ENCODE measurements at regions not wholly inside any gene's neighbourhood (a gene's known extent, or its start where the extent isn't known, plus 50 kb on each side); places are given as distances from the start of the nearest gene placed in this dataset.

DNA sequence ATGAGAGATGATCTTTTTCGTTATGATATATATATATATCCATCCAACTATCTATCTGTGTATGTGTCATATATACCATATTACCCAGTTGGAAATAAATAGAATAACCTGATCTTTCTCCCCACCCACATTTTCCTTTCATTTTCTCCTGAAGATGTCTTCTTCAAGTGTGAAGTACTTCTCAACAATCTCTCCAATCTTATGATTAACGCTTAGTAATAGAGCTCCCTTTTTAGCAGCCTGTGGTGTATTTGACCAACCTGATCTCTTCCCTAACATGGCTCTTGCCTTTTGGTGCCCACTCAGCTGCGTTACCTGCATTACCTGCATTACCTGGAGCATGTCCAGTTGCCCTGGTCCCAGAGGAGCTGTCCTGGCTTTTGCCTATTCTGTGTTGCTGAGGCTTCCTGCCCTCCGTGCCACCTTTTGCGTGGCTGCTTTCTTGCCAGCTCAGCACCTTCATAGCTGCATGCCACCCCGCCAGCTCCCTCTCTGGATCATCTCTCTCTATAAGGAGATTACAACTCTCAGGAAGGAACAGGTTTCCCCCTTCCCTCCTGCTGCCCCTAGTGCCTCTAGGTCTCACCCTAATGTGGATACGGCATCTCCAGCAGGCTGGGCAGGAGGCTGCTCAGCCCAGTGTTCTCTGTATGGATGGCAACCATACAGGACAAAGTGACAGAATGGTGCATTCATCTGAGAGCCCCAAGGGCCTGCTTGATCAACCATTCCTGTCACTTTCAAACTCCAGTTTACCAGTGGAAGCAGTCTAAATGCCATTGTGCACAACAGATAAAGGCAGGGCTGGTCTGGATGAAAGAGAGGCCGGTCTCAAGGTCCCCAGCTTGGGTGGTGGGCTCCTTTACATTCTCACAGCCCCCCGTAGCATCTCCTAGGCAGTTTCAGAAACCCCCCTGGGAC, 126.7 kb downstream of the GADD45G start:
- POLR2A ChIA-PET: interaction anchor here (1.2 kb wide), 1 partner anchor 125 kb away, joined by 3 read pairs; no protein-coding TSS in a partner anchor
- no peak overlapping the region for H3K27ac ChIP-seq (ENCODE audit: low read depth in 2 of 2, low read length in 1 of 2)
- H3K9ac ChIP-seq: no peak overlapping the region
- no peaks in the 10 kb centered on the region for H3F3A ChIP-seq (replicated peaks; ENCODE audit: insufficient read depth)
- no peak overlapping the region for H2AFZ ChIP-seq (ENCODE audit: low read depth)
- CTCF ChIA-PET: interaction anchor here (1.0 kb wide), 1 partner anchor 127 kb away, joined by 3 read pairs; the partner anchor contains the start of gene GADD45G
- DNase-seq: no peak
- no peak for TF ChIP-seq USF2 (IDR thresholded peaks at IDR 0.05; ENCODE audit: borderline replicate concordance, low read depth, low read length)
- no peak for TF ChIP-seq TAF1 (IDR thresholded peaks at IDR 0.05; ENCODE audit: borderline replicate concordance, low read depth, low read length)
- no peak for TF ChIP-seq EZH2phosphoT487 (IDR thresholded peaks at IDR 0.05; ENCODE audit: borderline replicate concordance, low read depth)
- TF ChIP-seq IRF3 (IDR thresholded peaks at IDR 0.05; ENCODE audit: low read depth, low read length): no peak
- no peak for TF ChIP-seq GABPA (IDR thresholded peaks at IDR 0.05; ENCODE audit: low read depth)
- H3K79me2 ChIP-seq (ENCODE audit: insufficient read depth): no peaks in the 10 kb centered on the region
- WGBS (ENCODE audit: low lambda C conversion rate): 42% methylated on average over 9 of the region's 9 CpGs
- no peaks in the 10 kb centered on the region for H3K27me3 ChIP-seq (ENCODE audit: insufficient read depth)
- no peaks in the 10 kb centered on the region for H3K9me3 ChIP-seq
- H3K9me2 ChIP-seq: no peaks in the 10 kb centered on the region
- no peak overlapping the region for H3K4me3 ChIP-seq (ENCODE audit: low read depth in 2 of 2, low read length in 1 of 2)
- H3K4me2 ChIP-seq: no peak overlapping the region
- no peaks in the 10 kb centered on the region; a peak in 1 of 4 replicates for H3K4me1 ChIP-seq (ENCODE audit: control insufficient read depth in 1 of 2, insufficient read depth in 2 of 2, low read depth in 1 of 2, low read length in 1 of 2)
- no peaks in the 10 kb centered on the region for H4K20me1 ChIP-seq (ENCODE audit: insufficient read depth)
- no peaks in the 10 kb centered on the region for H3K36me3 ChIP-seq (replicated peaks in 1 of 2; ENCODE audit: control insufficient read depth in 1 of 2, insufficient read depth in 2 of 2, low read length in 1 of 2)

- H3F3A ChIP-seq (replicated peaks; ENCODE audit: insufficient read depth): no peaks in the 10 kb centered on the region
- H3K36me3 ChIP-seq (replicated peaks in 1 of 2; ENCODE audit: control insufficient read depth in 1 of 2, insufficient read depth in 2 of 2, low read length in 1 of 2): no peaks in the 10 kb centered on the region
- no peak overlapping the region for H3K27ac ChIP-seq (ENCODE audit: low read depth in 2 of 2, low read length in 1 of 2)
- H3K9me3 ChIP-seq: no peaks in the 10 kb centered on the region
- no peaks in the 10 kb centered on the region; a peak in 1 of 4 replicates for H3K4me1 ChIP-seq (ENCODE audit: control insufficient read depth in 1 of 2, insufficient read depth in 2 of 2, low read depth in 1 of 2, low read length in 1 of 2)
- H3K27me3 ChIP-seq (ENCODE audit: insufficient read depth): no peaks in the 10 kb centered on the region
- H4K20me1 ChIP-seq (ENCODE audit: insufficient read depth): no peaks in the 10 kb centered on the region
- ChIA-PET POLR2A (no interaction called here), CTCF (interaction anchor here (1.5 kb wide), 1 partner anchor 129 kb away, joined by 6 read pairs; no protein-coding TSS in a partner anchor)
- DNase-seq: no peak
- 25% methylated on average over 5 of the region's 5 CpGs for WGBS (ENCODE audit: low lambda C conversion rate)
- H3K4me2 ChIP-seq: no peak overlapping the region
- H3K9me2 ChIP-seq: no peaks in the 10 kb centered on the region
- H3K4me3 ChIP-seq (ENCODE audit: low read depth in 2 of 2, low read length in 1 of 2): no peak overlapping the region
- H3K9ac ChIP-seq: no peak overlapping the region
- H2AFZ ChIP-seq (ENCODE audit: low read depth): no peak overlapping the region
- H3K79me2 ChIP-seq (ENCODE audit: insufficient read depth): no peaks in the 10 kb centered on the region
- TF ChIP-seq JUND (IDR thresholded peaks at IDR 0.05) (no peak), MAX (IDR thresholded peaks at IDR 0.05; ENCODE audit: low read depth) (no peak), MEF2A (IDR thresholded peaks at IDR 0.05; ENCODE audit: borderline replicate concordance, low read depth) (no peak), FOXM1 (IDR thresholded peaks at IDR 0.05; ENCODE audit: low read depth) (no peak), TCF12 (IDR thresholded peaks at IDR 0.05) (no peak), POLR2AphosphoS5 (IDR thresholded peaks at IDR 0.05; ENCODE audit: low read depth, low read length) (no peak), TAF1 (IDR thresholded peaks at IDR 0.05; ENCODE audit: borderline replicate concordance, low read depth, low read length) (no peak), USF2 (IDR thresholded peaks at IDR 0.05; ENCODE audit: borderline replicate concordance, low read depth, low read length) (no peak), NFIC (IDR thresholded peaks at IDR 0.05; ENCODE audit: borderline replicate concordance) (no peak), TEAD4 (IDR thresholded peaks at IDR 0.05; ENCODE audit: borderline replicate concordance, insufficient read depth) (no peak), CTCF (IDR thresholded peaks at IDR 0.05) (no peak)
- TF ChIP-seq, protein P1, sequence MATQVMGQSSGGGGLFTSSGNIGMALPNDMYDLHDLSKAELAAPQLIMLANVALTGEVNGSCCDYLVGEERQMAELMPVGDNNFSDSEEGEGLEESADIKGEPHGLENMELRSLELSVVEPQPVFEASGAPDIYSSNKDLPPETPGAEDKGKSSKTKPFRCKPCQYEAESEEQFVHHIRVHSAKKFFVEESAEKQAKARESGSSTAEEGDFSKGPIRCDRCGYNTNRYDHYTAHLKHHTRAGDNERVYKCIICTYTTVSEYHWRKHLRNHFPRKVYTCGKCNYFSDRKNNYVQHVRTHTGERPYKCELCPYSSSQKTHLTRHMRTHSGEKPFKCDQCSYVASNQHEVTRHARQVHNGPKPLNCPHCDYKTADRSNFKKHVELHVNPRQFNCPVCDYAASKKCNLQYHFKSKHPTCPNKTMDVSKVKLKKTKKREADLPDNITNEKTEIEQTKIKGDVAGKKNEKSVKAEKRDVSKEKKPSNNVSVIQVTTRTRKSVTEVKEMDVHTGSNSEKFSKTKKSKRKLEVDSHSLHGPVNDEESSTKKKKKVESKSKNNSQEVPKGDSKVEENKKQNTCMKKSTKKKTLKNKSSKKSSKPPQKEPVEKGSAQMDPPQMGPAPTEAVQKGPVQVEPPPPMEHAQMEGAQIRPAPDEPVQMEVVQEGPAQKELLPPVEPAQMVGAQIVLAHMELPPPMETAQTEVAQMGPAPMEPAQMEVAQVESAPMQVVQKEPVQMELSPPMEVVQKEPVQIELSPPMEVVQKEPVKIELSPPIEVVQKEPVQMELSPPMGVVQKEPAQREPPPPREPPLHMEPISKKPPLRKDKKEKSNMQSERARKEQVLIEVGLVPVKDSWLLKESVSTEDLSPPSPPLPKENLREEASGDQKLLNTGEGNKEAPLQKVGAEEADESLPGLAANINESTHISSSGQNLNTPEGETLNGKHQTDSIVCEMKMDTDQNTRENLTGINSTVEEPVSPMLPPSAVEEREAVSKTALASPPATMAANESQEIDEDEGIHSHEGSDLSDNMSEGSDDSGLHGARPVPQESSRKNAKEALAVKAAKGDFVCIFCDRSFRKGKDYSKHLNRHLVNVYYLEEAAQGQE (IDR thresholded peaks at IDR 0.05; ENCODE audit: low read depth, low read length): no peak
Observed at GRCh38 chr9:89732295-89732938, 127.6 kb downstream of the GADD45G start.

Data from SK-N-SH (cell line).